ENCODE measurements at regions not wholly inside any gene's neighbourhood (a gene's known extent, or its start where the extent isn't known, plus 50 kb on each side); places are given as distances from the start of the nearest gene placed in this dataset.

- no peak for DNase-seq (ENCODE audit: low spot score)
Measured at GRCh38 chr6:6891125-6891721, 216.5 kb upstream of the RREB1 start.

GRCh38 chr6:6891949-6892461 is 215.8 kb upstream of the RREB1 start:
- no peak for DNase-seq (ENCODE audit: low spot score)

GRCh38 chr6:6892744-6893583 is 214.8 kb upstream of the RREB1 start:
- DNase-seq (ENCODE audit: low spot score), result no peak

GRCh38 chr6:6893701-6894100 is 214.1 kb upstream of the RREB1 start:
- DNase-seq (ENCODE audit: low spot score), result no peak

- no peak for DNase-seq (ENCODE audit: low spot score)
Measured at GRCh38 chr6:6895929-6896328, 211.8 kb upstream of the RREB1 start.

GRCh38 chr6:6897140-6897539 is 210.6 kb upstream of the RREB1 start:
- no peak for DNase-seq (ENCODE audit: low spot score)

GRCh38 chr6:6900569-6901204 is 207.1 kb upstream of the RREB1 start:
- no peak for DNase-seq (ENCODE audit: low spot score)

GRCh38 chr6:6901205-6901719 is 206.5 kb upstream of the RREB1 start:
- DNase-seq (ENCODE audit: low spot score), result no peak

GRCh38 chr6:6901945-6902344 is 205.8 kb upstream of the RREB1 start:
- DNase-seq (ENCODE audit: low spot score), result no peak

- DNase-seq (ENCODE audit: low spot score), result no peak
Measured at GRCh38 chr6:6905961-6906518, 201.7 kb upstream of the RREB1 start.

- DNase-seq (ENCODE audit: low spot score), result no peak
Measured at GRCh38 chr6:6906570-6907213, 201.1 kb upstream of the RREB1 start.

- no peak for DNase-seq (ENCODE audit: low spot score)
Measured at GRCh38 chr6:6907286-6907685, 200.5 kb upstream of the RREB1 start.

GRCh38 chr6:6908121-6908520 is 199.6 kb upstream of the RREB1 start:
- no peak for DNase-seq (ENCODE audit: low spot score)

- no peak for DNase-seq (ENCODE audit: low spot score)
Measured at GRCh38 chr6:6909111-6909510, 198.7 kb upstream of the RREB1 start.

- DNase-seq (ENCODE audit: low spot score), result no peak
Measured at GRCh38 chr6:6910734-6911295, 196.9 kb upstream of the RREB1 start.

GRCh38 chr6:6911391-6911790 is 196.4 kb upstream of the RREB1 start:
- DNase-seq (ENCODE audit: low spot score), result no peak

GRCh38 chr6:6912817-6913744 is 194.7 kb upstream of the RREB1 start:
- DNase-seq (ENCODE audit: low spot score), result no peak

GRCh38 chr6:6915219-6915618 is 192.5 kb upstream of the RREB1 start:
- no peak for DNase-seq (ENCODE audit: low spot score)

GRCh38 chr6:6915813-6916547 is 191.8 kb upstream of the RREB1 start:
- DNase-seq (ENCODE audit: low spot score), result no peak

GRCh38 chr6:6916598-6916997 is 191.2 kb upstream of the RREB1 start:
- no peak for DNase-seq (ENCODE audit: low spot score)

All from CD4-positive, alpha-beta T cell treated with Interleukin-15 for 4 hours (primary cell).